Kidney epithelial cell (primary cell): ENCODE measurements at regions not wholly inside any gene's neighbourhood (a gene's known extent, or its start where the extent isn't known, plus 50 kb on each side); places are given as distances from the start of the nearest gene placed in this dataset.

Source experiments
- DNase-seq: peaks from one replicate; pipeline ENCODE4 v3.0.0-alpha.2; 2010; ENCODE audit warnings: low read depth
- H3K27me3 ChIP-seq: 2 replicates; pipeline ENCODE4 v1.6.0; 2011; ENCODE audit warnings: low read length; ENCODE audit not compliant: control insufficient read depth, insufficient read depth
- H3K36me3 ChIP-seq: 2 replicates; pipeline ENCODE4 v1.5.1; 2011; ENCODE audit warnings: low read length; ENCODE audit not compliant: control insufficient read depth, insufficient read depth
- H3K4me3 ChIP-seq: 2 replicates; pipeline ENCODE4 v1.5.1; 2011; ENCODE audit warnings: low read depth, mild to moderate bottlenecking, control low read depth, low read length
- CTCF ChIP-seq: IDR thresholded peaks from 2 replicates; pipeline ENCODE4 v1.5.1; 2011; ENCODE audit warnings: mild to moderate bottlenecking, moderate library complexity, low read length, control low read depth, inconsistent platforms; ENCODE audit not compliant: insufficient read depth, poor library complexity, severe bottlenecking

- DNase-seq: peak; percentile 65
- TF ChIP-seq CTCF: no peak
Observed at GRCh38 chr2:47656715-47657600, 86.2 kb upstream of the KCNK12 start.

DNA sequence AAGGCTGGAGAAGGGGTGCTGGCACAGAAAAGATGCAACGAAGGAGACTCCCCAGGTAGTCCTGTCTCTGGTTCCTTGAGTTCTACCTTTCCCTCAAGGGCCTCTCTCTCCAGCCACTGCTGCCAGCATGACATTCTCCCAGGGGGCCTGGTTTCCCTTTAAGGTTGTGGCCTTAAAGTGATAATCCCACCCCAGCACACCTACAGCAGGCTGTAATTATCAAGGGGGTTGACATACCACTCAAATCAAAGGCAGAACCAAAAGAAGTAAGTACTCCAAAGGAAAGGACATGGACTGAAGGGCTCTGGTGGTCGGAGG is 84.7 kb upstream of the KCNK12 start:
- Histone ChIP-seq H3K36me3 (no peaks in the 10 kb centered on the region), H3K27me3 (no peaks in the 10 kb centered on the region), H3K4me3 (no peak overlapping the region)
- DNase-seq: no peak
- TF ChIP-seq CTCF: no peak

More at GRCh38 chr2:47656715-47657600, 86.2 kb upstream of the KCNK12 start:
- no peaks in the 10 kb centered on the region for H3K27me3 ChIP-seq
- H3K36me3 ChIP-seq: no peaks in the 10 kb centered on the region
- no peak overlapping the region for H3K4me3 ChIP-seq

- DNase-seq: peak; percentile 45
- Histone ChIP-seq H3K27me3 (no peaks in the 10 kb centered on the region), H3K4me3 (no peak overlapping the region), H3K36me3 (no peaks in the 10 kb centered on the region)
- no peak for TF ChIP-seq CTCF
Observed at GRCh38 chr2:47654790-47655562, 84.2 kb upstream of the KCNK12 start.

GRCh38 chr2:47653902-47654789 is 83.4 kb upstream of the KCNK12 start:
- no peaks in the 10 kb centered on the region for H3K36me3 ChIP-seq
- no peaks in the 10 kb centered on the region for H3K27me3 ChIP-seq
- H3K4me3 ChIP-seq: no peak overlapping the region
- DNase-seq: peak; percentile 63
- peak; percentile 56 for TF ChIP-seq CTCF

GRCh38 chr2:47653036-47653435 is 82.3 kb upstream of the KCNK12 start:
- DNase-seq: no peak
- Histone ChIP-seq H3K36me3 (no peaks in the 10 kb centered on the region), H3K4me3 (no peak overlapping the region), H3K27me3 (no peaks in the 10 kb centered on the region)
- no peak for TF ChIP-seq CTCF
